Adrenal gland (tissue), 5 donors: ENCODE measurements at regions not wholly inside any gene's neighbourhood (a gene's known extent, or its start where the extent isn't known, plus 50 kb on each side); places are given as distances from the start of the nearest gene placed in this dataset.

Source experiments
- POLR2A ChIP-seq, 2 donors: fragments of 450-650 bp; IDR thresholded peaks; one replicate each; pipeline ENCODE4 v1.6.1; 2017; ENCODE audit warnings: antibody characterized with exemption in 2 of 2, mild to moderate bottlenecking in 2 of 2, moderate library complexity in 1 of 2
- TF ChIP-seq, protein P1 (sequence below), 6 experiments: fragments of 450-650 bp in 4 of 6; fragments of 200-600 bp in 2 of 6; sonication (generic) in 1 of 6; IDR thresholded peaks; 1 replicate in 5 of 6; 2 replicates in 1 of 6; pipeline versions ENCODE4 v1.5.1 to v1.8.0; 2016 to 2021; ENCODE audit warnings: antibody characterized with exemption in 6 of 6, mild to moderate bottlenecking in 2 of 6, moderate library complexity in 1 of 6
- donor health status: DM: no; HTN: no; CAD: no.

DNA sequence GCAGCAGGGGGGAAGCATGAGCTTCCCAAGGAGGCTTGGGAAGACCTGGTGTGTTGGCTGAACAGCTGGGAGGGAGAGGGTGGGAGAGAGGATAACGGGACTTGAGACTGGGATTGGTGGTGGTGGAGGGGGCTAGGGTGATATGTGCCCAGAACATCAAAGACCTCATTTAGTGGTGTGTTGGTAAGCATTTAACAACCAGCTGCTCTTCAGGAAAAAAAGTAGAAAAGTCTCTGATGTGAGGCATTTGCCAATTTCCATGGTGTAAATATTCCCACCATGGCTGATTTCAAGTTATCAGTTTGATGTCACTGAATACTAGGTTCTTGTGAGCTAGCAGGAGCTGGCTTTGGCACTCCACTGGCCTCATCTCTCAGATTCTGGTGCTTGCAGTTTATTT, 170.8 kb downstream of the MACROH2A1 start:
- TF ChIP-seq, protein P1, sequence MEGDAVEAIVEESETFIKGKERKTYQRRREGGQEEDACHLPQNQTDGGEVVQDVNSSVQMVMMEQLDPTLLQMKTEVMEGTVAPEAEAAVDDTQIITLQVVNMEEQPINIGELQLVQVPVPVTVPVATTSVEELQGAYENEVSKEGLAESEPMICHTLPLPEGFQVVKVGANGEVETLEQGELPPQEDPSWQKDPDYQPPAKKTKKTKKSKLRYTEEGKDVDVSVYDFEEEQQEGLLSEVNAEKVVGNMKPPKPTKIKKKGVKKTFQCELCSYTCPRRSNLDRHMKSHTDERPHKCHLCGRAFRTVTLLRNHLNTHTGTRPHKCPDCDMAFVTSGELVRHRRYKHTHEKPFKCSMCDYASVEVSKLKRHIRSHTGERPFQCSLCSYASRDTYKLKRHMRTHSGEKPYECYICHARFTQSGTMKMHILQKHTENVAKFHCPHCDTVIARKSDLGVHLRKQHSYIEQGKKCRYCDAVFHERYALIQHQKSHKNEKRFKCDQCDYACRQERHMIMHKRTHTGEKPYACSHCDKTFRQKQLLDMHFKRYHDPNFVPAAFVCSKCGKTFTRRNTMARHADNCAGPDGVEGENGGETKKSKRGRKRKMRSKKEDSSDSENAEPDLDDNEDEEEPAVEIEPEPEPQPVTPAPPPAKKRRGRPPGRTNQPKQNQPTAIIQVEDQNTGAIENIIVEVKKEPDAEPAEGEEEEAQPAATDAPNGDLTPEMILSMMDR (IDR thresholded peaks at IDR 0.05) = no peak
- TF ChIP-seq POLR2A (IDR thresholded peaks at IDR 0.05) = no peak
